EH (cell line): ENCODE measurements at regions not wholly inside any gene's neighbourhood (a gene's known extent, or its start where the extent isn't known, plus 50 kb on each side); places are given as distances from the start of the nearest gene placed in this dataset.
A peak's percentile ranks its signal among the peaks of the same experiment; 100 is the strongest.

Experiments used
- DNase-seq: peaks from one replicate; pipeline ENCODE4 v3.0.0-alpha.2; 2015; ENCODE audit warnings: low read depth

GRCh38 chr10:70939441-70940003, 51.2 kb upstream of the PCBD1 start:
- DNase-seq: no peak

- DNase-seq: peak; percentile 12
Measured at GRCh38 chr10:70940834-70941568, 52.6 kb upstream of the PCBD1 start.

- DNase-seq: no peak
Measured at GRCh38 chr10:70942125-70942524, 53.8 kb upstream of the PCBD1 start.

GRCh38 chr10:70942725-70943124, 54.4 kb upstream of the PCBD1 start:
- no peak for DNase-seq

- no peak for DNase-seq
Measured at GRCh38 chr10:70943249-70943648, 54.9 kb upstream of the PCBD1 start.

- no peak for DNase-seq
Measured at GRCh38 chr10:70943841-70944466, 55.6 kb upstream of the PCBD1 start.

- no peak for DNase-seq
Measured at GRCh38 chr10:70950037-70950436, 61.7 kb upstream of the PCBD1 start.

- DNase-seq: no peak
Measured at GRCh38 chr10:70950801-70951200, 62.4 kb upstream of the PCBD1 start.

GRCh38 chr10:70952401-70952800, 64.0 kb upstream of the PCBD1 start:
- no peak for DNase-seq

- DNase-seq: no peak
Measured at GRCh38 chr10:70952921-70953320, 64.6 kb upstream of the PCBD1 start.

- DNase-seq: no peak
Measured at GRCh38 chr10:70954381-70955176, 66.2 kb upstream of the PCBD1 start.

GRCh38 chr10:70956029-70956759, 67.8 kb upstream of the PCBD1 start:
- DNase-seq: no peak

- DNase-seq: no peak
Measured at GRCh38 chr10:70958396-70958795, 70.0 kb upstream of the PCBD1 start.

GRCh38 chr10:70960316-70960715, 72.0 kb upstream of the PCBD1 start:
- no peak for DNase-seq

- DNase-seq: no peak
Measured at GRCh38 chr10:70960783-70961570, 72.6 kb upstream of the PCBD1 start.

- no peak for DNase-seq
Measured at GRCh38 chr10:70962686-70963085, 74.3 kb upstream of the PCBD1 start.

GRCh38 chr10:70963271-70963670, 74.9 kb upstream of the PCBD1 start:
- no peak for DNase-seq

GRCh38 chr10:70964245-70964644, 75.9 kb upstream of the PCBD1 start:
- DNase-seq: no peak

GRCh38 chr10:70964881-70965280, 76.5 kb upstream of the PCBD1 start:
- DNase-seq: no peak

- no peak for DNase-seq
Measured at GRCh38 chr10:70965566-70965965, 77.2 kb upstream of the PCBD1 start.
